ENCODE measurements at regions not wholly inside any gene's neighbourhood (a gene's known extent, or its start where the extent isn't known, plus 50 kb on each side); places are given as distances from the start of the nearest gene placed in this dataset.

- Histone ChIP-seq H3K27me3 (no peaks in the 10 kb centered on the region), H3K9me3 (peaks cover 0 to 41% of the 10 kb centered on the region in 2 donors), H3K4me3 (no peak overlapping the region), H3K4me1 (no peaks in the 10 kb centered on the region), H3K27ac (no peak overlapping the region), H3K36me3 (no peaks in the 10 kb centered on the region)
- no peak for TF ChIP-seq CTCF (IDR thresholded peaks at IDR 0.05)
- no peak for DNase-seq (ENCODE audit: low spot score)
Observed at GRCh38 chr22:27345691-27346090, 455.9 kb downstream of the MN1 start.

GRCh38 chr22:27347951-27348350 lies 453.6 kb downstream of the MN1 start:
- no peak for TF ChIP-seq CTCF (IDR thresholded peaks at IDR 0.05)
- no peak for DNase-seq (ENCODE audit: low spot score)
- Histone ChIP-seq H3K27me3 (no peaks in the 10 kb centered on the region), H3K4me1 (no peaks in the 10 kb centered on the region), H3K9me3 (peaks cover 0 to 29% of the 10 kb centered on the region in 2 donors), H3K4me3 (no peak overlapping the region), H3K36me3 (no peaks in the 10 kb centered on the region), H3K27ac (no peak overlapping the region)

- Histone ChIP-seq H3K9me3 (peaks cover 0 to 25% of the 10 kb centered on the region in 2 donors), H3K27me3 (no peaks in the 10 kb centered on the region), H3K27ac (no peak overlapping the region), H3K36me3 (no peaks in the 10 kb centered on the region), H3K4me3 (no peak overlapping the region), H3K4me1 (no peaks in the 10 kb centered on the region)
- no peak for DNase-seq (ENCODE audit: low spot score)
- no peak for TF ChIP-seq CTCF (IDR thresholded peaks at IDR 0.05)
Observed at GRCh38 chr22:27348634-27349033, 452.9 kb downstream of the MN1 start.

GRCh38 chr22:27349456-27349855 lies 452.1 kb downstream of the MN1 start:
- H3K27me3 ChIP-seq, result no peaks in the 10 kb centered on the region
- no peak overlapping the region for H3K4me3 ChIP-seq
- no peak for TF ChIP-seq CTCF (IDR thresholded peaks at IDR 0.05)
- H3K27ac ChIP-seq, result no peak overlapping the region
- H3K36me3 ChIP-seq, result no peaks in the 10 kb centered on the region
- DNase-seq (ENCODE audit: low spot score), result no peak
- H3K9me3 ChIP-seq, result peaks cover 0 to 19% of the 10 kb centered on the region in 2 donors
- H3K4me1 ChIP-seq, result no peaks in the 10 kb centered on the region

- no peaks in the 10 kb centered on the region for H3K27me3 ChIP-seq
Observed at GRCh38 chr22:27350306-27350705, 451.2 kb downstream of the MN1 start.

More at GRCh38 chr22:27350306-27350705, 451.2 kb downstream of the MN1 start:
- Histone ChIP-seq H3K4me1 (no peaks in the 10 kb centered on the region), H3K27ac (no peak overlapping the region), H3K36me3 (no peaks in the 10 kb centered on the region), H3K4me3 (no peak overlapping the region), H3K9me3 (peaks cover 0 to 22% of the 10 kb centered on the region in 2 donors)
- TF ChIP-seq CTCF (IDR thresholded peaks at IDR 0.05), result no peak
- DNase-seq (ENCODE audit: low spot score), result no peak

Measured in right atrium auricular region (tissue), 2 donors.